ENCODE measurements at regions not wholly inside any gene's neighbourhood (a gene's known extent, or its start where the extent isn't known, plus 50 kb on each side); places are given as distances from the start of the nearest gene placed in this dataset.
"Not testable (repeated sequence)": the region's sequence is repeated elsewhere in the genome, so short reads cannot be mapped to it uniquely, and the experiment has no call there.

DNA sequence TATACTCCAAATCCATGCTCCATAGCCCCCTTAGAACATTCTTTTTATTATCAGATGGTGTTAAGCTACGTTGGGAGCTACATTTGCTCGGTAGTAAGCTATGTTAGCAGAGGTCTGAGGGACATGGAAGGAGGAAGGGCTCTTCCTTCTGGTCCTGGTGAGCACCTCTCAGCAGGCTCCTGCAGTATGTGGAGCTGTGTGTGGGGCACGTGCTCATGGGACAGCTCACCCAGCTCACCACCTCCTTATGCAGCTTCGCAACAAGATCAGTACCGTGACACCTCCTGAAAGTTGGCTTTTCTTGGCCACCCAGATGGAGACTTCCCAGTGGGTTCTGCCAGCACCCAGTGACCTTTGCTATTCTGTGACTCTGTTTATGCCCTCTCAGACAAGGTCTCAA is 400.5 kb upstream of the SLC10A2 start:
- Histone ChIP-seq H4K91ac (ENCODE audit: insufficient read depth, low read depth, low read length) (no peak overlapping the region), H2AK9ac (replicated peaks; ENCODE audit: low read depth, low read length, poor library complexity) (no peak overlapping the region), H3K27me3 (ENCODE audit: control insufficient read depth, insufficient read depth, low read length) (no peaks in the 10 kb centered on the region), H2BK5ac (ENCODE audit: low read depth, low read length, poor library complexity, severe bottlenecking) (no peak overlapping the region), H3K18ac (ENCODE audit: low read depth, low read length) (no peak overlapping the region), H2AK5ac (ENCODE audit: low read depth, low read length) (no peak overlapping the region), H3K4me2 (ENCODE audit: low read depth, low read length) (no peak overlapping the region), H2AFZ (replicated peaks; ENCODE audit: low read length, poor library complexity) (no peak overlapping the region), H2BK20ac (ENCODE audit: low read depth, low read length) (no peak overlapping the region), H2BK120ac (ENCODE audit: low read depth, low read length) (no peak overlapping the region), H3K4me1 (ENCODE audit: control insufficient read depth, insufficient read depth, low read length) (no peaks in the 10 kb centered on the region), H3K9me3 (ENCODE audit: control insufficient read depth, insufficient read depth, low read length) (peaks cover 9% of the 10 kb centered on the region; the same call in 1 of the 2 replicates), H3K23ac (ENCODE audit: low read depth, low read length) (no peak overlapping the region), H3K4ac (ENCODE audit: low read depth, low read length) (no peak overlapping the region), H4K20me1 (ENCODE audit: insufficient read depth, low read length) (no peaks in the 10 kb centered on the region), H3K79me1 (ENCODE audit: low read depth in 1 of 2, low read length in 2 of 2) (no peaks in the 10 kb centered on the region), H3K9ac (ENCODE audit: low read depth, low read length) (no peak overlapping the region), H3K9me1 (ENCODE audit: insufficient read depth, low read length) (no peaks in the 10 kb centered on the region), H3K36me3 (ENCODE audit: control insufficient read depth, insufficient read depth, low read length) (no peaks in the 10 kb centered on the region), H3K14ac (replicated peaks; ENCODE audit: low read depth, low read length) (no peak overlapping the region), H4K8ac (ENCODE audit: low read depth in 2 of 2, low read length in 2 of 2) (no peak overlapping the region), H3K4me3 (ENCODE audit: insufficient read depth, low read depth, low read length) (no peak overlapping the region), H4K5ac (ENCODE audit: low read depth, low read length) (no peak overlapping the region), H3K27ac (ENCODE audit: insufficient read depth, low read length) (no peak overlapping the region), H3K56ac (ENCODE audit: extremely low read depth, insufficient read depth, low read length) (no peak overlapping the region), H2BK15ac (ENCODE audit: low read depth, low read length) (no peak overlapping the region)
- dilution Hi-C loops (cut with HindIII; ENCODE audit: low sequenced_read_pairs, unreplicated experiment) = no loop called here
- ChIA-PET CTCF (no interaction called here), POLR2A (ENCODE audit: unreplicated experiment) (no interaction called here)
- in situ Hi-C loops (cut with MboI; ENCODE audit: low sequenced_read_pairs) = no loop called here
- ATAC-seq (ENCODE audit: low read depth) (no peak), DNase-seq (no peak)
- WGBS, 2 experiments (ENCODE audit: extremely low coverage in 2 of 2, insufficient read length in 1 of 2) = 73% methylated on average over 2 of the region's 5 CpGs; no CpG with 5 or more reads in 1 of the 2 experiments
- no TSS peak for BruUV-seq (replicated peaks)
- intact Hi-C loops (cut with micrococcal nuclease) = no loop called here
- no peak for TF ChIP-seq RAD21 (IDR thresholded peaks at IDR 0.05; ENCODE audit: low read length)
- TF ChIP-seq FOS (IDR thresholded peaks at IDR 0.05; ENCODE audit: low read depth, low read length) = no peak
- no peak for TF ChIP-seq MAFK (IDR thresholded peaks at IDR 0.05; ENCODE audit: low read depth, low read length)
- TF ChIP-seq, protein P1, sequence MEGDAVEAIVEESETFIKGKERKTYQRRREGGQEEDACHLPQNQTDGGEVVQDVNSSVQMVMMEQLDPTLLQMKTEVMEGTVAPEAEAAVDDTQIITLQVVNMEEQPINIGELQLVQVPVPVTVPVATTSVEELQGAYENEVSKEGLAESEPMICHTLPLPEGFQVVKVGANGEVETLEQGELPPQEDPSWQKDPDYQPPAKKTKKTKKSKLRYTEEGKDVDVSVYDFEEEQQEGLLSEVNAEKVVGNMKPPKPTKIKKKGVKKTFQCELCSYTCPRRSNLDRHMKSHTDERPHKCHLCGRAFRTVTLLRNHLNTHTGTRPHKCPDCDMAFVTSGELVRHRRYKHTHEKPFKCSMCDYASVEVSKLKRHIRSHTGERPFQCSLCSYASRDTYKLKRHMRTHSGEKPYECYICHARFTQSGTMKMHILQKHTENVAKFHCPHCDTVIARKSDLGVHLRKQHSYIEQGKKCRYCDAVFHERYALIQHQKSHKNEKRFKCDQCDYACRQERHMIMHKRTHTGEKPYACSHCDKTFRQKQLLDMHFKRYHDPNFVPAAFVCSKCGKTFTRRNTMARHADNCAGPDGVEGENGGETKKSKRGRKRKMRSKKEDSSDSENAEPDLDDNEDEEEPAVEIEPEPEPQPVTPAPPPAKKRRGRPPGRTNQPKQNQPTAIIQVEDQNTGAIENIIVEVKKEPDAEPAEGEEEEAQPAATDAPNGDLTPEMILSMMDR (conservative IDR thresholded peaks at IDR 0.05; ENCODE audit: low read depth, low read length) = no peak
- TF ChIP-seq CEBPB (IDR thresholded peaks at IDR 0.05; ENCODE audit: low read depth, low read length) = no peak
- no peak for TF ChIP-seq RCOR1 (IDR thresholded peaks at IDR 0.05; ENCODE audit: insufficient replicate concordance, low read length)
- no peak for TF ChIP-seq BHLHE40 (IDR thresholded peaks at IDR 0.05; ENCODE audit: low read depth, low read length)
- TF ChIP-seq USF2 (IDR thresholded peaks at IDR 0.05; ENCODE audit: low read depth, low read length) = no peak

GRCh38 chr13:103460246-103460645 is 394.0 kb upstream of the SLC10A2 start:
- H3K4me2 ChIP-seq (ENCODE audit: low read depth, low read length); H3K4me3 ChIP-seq (ENCODE audit: insufficient read depth, low read depth, low read length); in situ Hi-C loops (cut with MboI; ENCODE audit: low sequenced_read_pairs); H2BK120ac ChIP-seq (ENCODE audit: low read depth, low read length); H3K56ac ChIP-seq (ENCODE audit: extremely low read depth, insufficient read depth, low read length); BruUV-seq (replicated peaks); H3K9me1 ChIP-seq (ENCODE audit: insufficient read depth, low read length); H3K27me3 ChIP-seq (ENCODE audit: control insufficient read depth, insufficient read depth, low read length); DNase-seq; H3K79me1 ChIP-seq (ENCODE audit: low read depth in 1 of 2, low read length in 2 of 2); dilution Hi-C loops (cut with HindIII; ENCODE audit: low sequenced_read_pairs, unreplicated experiment); CTCF ChIA-PET; H3K9me3 ChIP-seq (ENCODE audit: control insufficient read depth, insufficient read depth, low read length); H2AK9ac ChIP-seq (replicated peaks; ENCODE audit: low read depth, low read length, poor library complexity); H4K8ac ChIP-seq (ENCODE audit: low read depth in 2 of 2, low read length in 2 of 2); H3K14ac ChIP-seq (replicated peaks; ENCODE audit: low read depth, low read length); intact Hi-C loops (cut with micrococcal nuclease); H3K4ac ChIP-seq (ENCODE audit: low read depth, low read length); H4K20me1 ChIP-seq (ENCODE audit: insufficient read depth, low read length); POLR2A ChIA-PET (ENCODE audit: unreplicated experiment); H3K4me1 ChIP-seq (ENCODE audit: control insufficient read depth, insufficient read depth, low read length); H3K18ac ChIP-seq (ENCODE audit: low read depth, low read length); ATAC-seq (ENCODE audit: low read depth); H2BK15ac ChIP-seq (ENCODE audit: low read depth, low read length); H3K36me3 ChIP-seq (ENCODE audit: control insufficient read depth, insufficient read depth, low read length); H2AK5ac ChIP-seq (ENCODE audit: low read depth, low read length); H3K27ac ChIP-seq (ENCODE audit: insufficient read depth, low read length); H2AFZ ChIP-seq (replicated peaks; ENCODE audit: low read length, poor library complexity); H3K23ac ChIP-seq (ENCODE audit: low read depth, low read length); H4K91ac ChIP-seq (ENCODE audit: insufficient read depth, low read depth, low read length); H4K5ac ChIP-seq (ENCODE audit: low read depth, low read length); H2BK20ac ChIP-seq (ENCODE audit: low read depth, low read length); H2BK5ac ChIP-seq (ENCODE audit: low read depth, low read length, poor library complexity, severe bottlenecking); H3K9ac ChIP-seq (ENCODE audit: low read depth, low read length): not testable (repeated sequence)
- WGBS, 2 experiments (ENCODE audit: extremely low coverage in 2 of 2, insufficient read length in 1 of 2) = no CpG with 5 or more reads among the region's 3 CpGs

Measured in IMR-90 (cell line).